T-helper 2 cell treated with Interferon-gamma antibody and Interleukin-4, amounts not matched to agents 5 μg/mL and 100 μg/mL, for 36 hours (primary cell): ENCODE measurements at regions not wholly inside any gene's neighbourhood (a gene's known extent, or its start where the extent isn't known, plus 50 kb on each side); places are given as distances from the start of the nearest gene placed in this dataset.
"Not testable (repeated sequence)": the region's sequence is repeated elsewhere in the genome, so short reads cannot be mapped to it uniquely, and the experiment has no call there.

Source experiments
- DNase-seq: peaks from one replicate; pipeline ENCODE4 v3.0.0; 2021; ENCODE audit warnings: low spot score
- H3K27ac Mint-ChIP-seq: one replicate; pipeline ENCODE4 v1.8.0; 2021; ENCODE audit warnings: mild to moderate bottlenecking, mixed read lengths
- H3K27me3 Mint-ChIP-seq: one replicate; pipeline ENCODE4 v1.8.0; 2021; ENCODE audit warnings: low read depth, mixed read lengths
- H3K36me3 Mint-ChIP-seq: one replicate; pipeline ENCODE4 v1.8.0; 2021; ENCODE audit warnings: low read depth, mixed read lengths
- H3K4me1 Mint-ChIP-seq: one replicate; pipeline ENCODE4 v1.8.0; 2021; ENCODE audit warnings: low read depth, mixed read lengths
- H3K4me3 Mint-ChIP-seq: one replicate; pipeline ENCODE4 v1.8.0; 2022; ENCODE audit warnings: mild to moderate bottlenecking, moderate library complexity, mixed read lengths
- H3K9me3 Mint-ChIP-seq: one replicate; pipeline ENCODE4 v1.8.0; 2021; ENCODE audit warnings: mixed read lengths

- Mint-ChIP-seq H3K4me1 (no peaks in the 10 kb centered on the region), H3K9me3 (no peaks in the 10 kb centered on the region), H3K27ac (no peak overlapping the region), H3K27me3 (no peaks in the 10 kb centered on the region), H3K36me3 (no peaks in the 10 kb centered on the region), H3K4me3 (no peak overlapping the region)
- no peak for DNase-seq
These were observed 192.8 kb upstream of the TTC14 start for GRCh38 chr3:180409170-180409569.

DNA sequence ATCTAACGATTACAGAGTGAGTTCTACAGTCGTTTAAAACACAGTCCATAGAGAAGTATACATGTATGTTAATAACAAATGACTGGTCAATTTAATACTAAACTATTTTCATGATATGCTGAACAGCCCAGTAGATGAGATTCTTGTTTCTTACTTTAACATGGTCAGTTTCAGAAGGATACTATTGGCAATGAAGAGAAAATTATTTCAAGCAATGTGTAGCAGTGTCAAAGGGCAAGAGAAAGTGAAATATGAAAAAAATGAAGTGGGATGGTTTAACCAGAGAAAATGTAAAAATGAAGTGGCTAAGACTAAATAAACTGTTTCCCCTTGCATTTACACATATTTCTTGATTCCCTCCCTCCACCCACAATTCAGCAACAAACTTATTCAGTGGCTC lies 192.1 kb upstream of the TTC14 start:
- H3K4me1 Mint-ChIP-seq, result no peaks in the 10 kb centered on the region
- H3K4me3 Mint-ChIP-seq, result no peak overlapping the region
- no peaks in the 10 kb centered on the region for H3K9me3 Mint-ChIP-seq
- no peaks in the 10 kb centered on the region for H3K27me3 Mint-ChIP-seq
- no peaks in the 10 kb centered on the region for H3K36me3 Mint-ChIP-seq
- H3K27ac Mint-ChIP-seq, result no peak overlapping the region
- DNase-seq, result no peak

- Mint-ChIP-seq H3K4me1 (no peaks in the 10 kb centered on the region), H3K27me3 (no peaks in the 10 kb centered on the region), H3K9me3 (no peaks in the 10 kb centered on the region), H3K27ac (no peak overlapping the region), H3K4me3 (no peak overlapping the region), H3K36me3 (no peaks in the 10 kb centered on the region)
- no peak for DNase-seq
These were observed 187.8 kb upstream of the TTC14 start for GRCh38 chr3:180414157-180414556.

DNA sequence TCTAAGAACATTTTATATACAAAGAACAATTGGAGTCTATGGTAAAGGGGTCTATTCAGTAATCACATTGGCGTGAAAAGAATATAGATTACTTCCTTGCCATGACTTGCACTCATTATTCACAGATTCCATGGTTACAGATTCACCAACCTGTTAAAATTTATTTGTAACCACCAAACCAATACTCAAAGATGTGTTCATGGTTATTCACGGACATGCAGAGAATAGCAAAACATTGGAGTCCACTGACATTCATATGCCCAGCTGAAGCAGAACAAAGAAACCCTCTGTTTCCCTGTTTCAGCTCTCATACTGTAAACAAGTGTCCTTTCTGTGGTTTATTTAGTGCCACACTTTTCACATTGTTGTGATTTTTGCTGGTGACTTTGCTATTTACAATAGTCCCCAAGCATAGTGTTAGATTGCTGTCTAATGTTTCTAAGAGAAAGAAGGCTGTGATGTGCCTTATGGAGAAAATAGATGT lies 185.8 kb upstream of the TTC14 start:
- H3K4me1 Mint-ChIP-seq, result no peaks in the 10 kb centered on the region
- DNase-seq, result no peak
- H3K9me3 Mint-ChIP-seq, result no peaks in the 10 kb centered on the region
- H3K4me3 Mint-ChIP-seq, result no peak overlapping the region
- H3K27ac Mint-ChIP-seq, result no peak overlapping the region
- H3K36me3 Mint-ChIP-seq, result no peaks in the 10 kb centered on the region
- no peaks in the 10 kb centered on the region for H3K27me3 Mint-ChIP-seq

- H3K27me3 Mint-ChIP-seq, result no peaks in the 10 kb centered on the region
- no peaks in the 10 kb centered on the region for H3K4me1 Mint-ChIP-seq
- no peak for DNase-seq
- no peak overlapping the region for H3K4me3 Mint-ChIP-seq
- no peak overlapping the region for H3K27ac Mint-ChIP-seq
- no peaks in the 10 kb centered on the region for H3K9me3 Mint-ChIP-seq
- H3K36me3 Mint-ChIP-seq, result no peaks in the 10 kb centered on the region
These were observed 184.7 kb upstream of the TTC14 start for GRCh38 chr3:180417241-180417640.

- no peaks in the 10 kb centered on the region for H3K27me3 Mint-ChIP-seq
- no peak overlapping the region for H3K4me3 Mint-ChIP-seq
- no peak overlapping the region for H3K27ac Mint-ChIP-seq
These were observed 181.9 kb upstream of the TTC14 start for GRCh38 chr3:180420016-180420415.

GRCh38 chr3:180420804-180421203 lies 181.2 kb upstream of the TTC14 start:
- no peaks in the 10 kb centered on the region for H3K36me3 Mint-ChIP-seq
- peaks cover 7% of the 10 kb centered on the region for H3K9me3 Mint-ChIP-seq
- no peaks in the 10 kb centered on the region for H3K4me1 Mint-ChIP-seq
- no peaks in the 10 kb centered on the region for H3K27me3 Mint-ChIP-seq
- DNase-seq, result no peak
- H3K4me3 Mint-ChIP-seq, result no peak overlapping the region
- H3K27ac Mint-ChIP-seq, result no peak overlapping the region

More at GRCh38 chr3:180420016-180420415, 181.9 kb upstream of the TTC14 start:
- H3K9me3 Mint-ChIP-seq, result peaks cover 7% of the 10 kb centered on the region
- no peak for DNase-seq
- no peaks in the 10 kb centered on the region for H3K36me3 Mint-ChIP-seq
- no peaks in the 10 kb centered on the region for H3K4me1 Mint-ChIP-seq

DNA sequence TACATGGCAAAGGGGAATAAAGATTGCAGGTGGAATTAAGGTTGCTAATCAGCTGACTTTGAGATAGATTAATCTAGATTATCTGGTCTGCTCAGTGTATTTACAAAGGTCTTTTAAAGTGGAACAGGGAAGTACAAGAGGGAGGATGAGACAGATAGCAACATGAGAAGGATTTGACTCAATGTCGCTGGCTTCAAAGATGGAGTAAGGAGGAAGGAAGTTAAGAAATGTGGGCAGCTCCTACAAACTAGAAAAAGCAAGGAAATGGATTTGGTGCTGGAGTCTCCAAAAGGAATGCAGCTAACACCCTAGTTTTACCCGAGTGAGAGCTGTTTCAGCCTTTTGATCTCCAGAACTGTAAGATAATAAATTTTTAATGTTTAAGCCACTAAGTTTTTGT lies 180.7 kb upstream of the TTC14 start:
- H3K9me3 Mint-ChIP-seq, result peaks cover 7% of the 10 kb centered on the region
- H3K4me1 Mint-ChIP-seq, result no peaks in the 10 kb centered on the region
- no peaks in the 10 kb centered on the region for H3K27me3 Mint-ChIP-seq
- no peak for DNase-seq
- H3K4me3 Mint-ChIP-seq, result no peak overlapping the region
- no peaks in the 10 kb centered on the region for H3K36me3 Mint-ChIP-seq
- H3K27ac Mint-ChIP-seq, result no peak overlapping the region

- no peaks in the 10 kb centered on the region for H3K36me3 Mint-ChIP-seq
- H3K9me3 Mint-ChIP-seq, result peaks cover 7% of the 10 kb centered on the region
- no peaks in the 10 kb centered on the region for H3K27me3 Mint-ChIP-seq
- no peak overlapping the region for H3K27ac Mint-ChIP-seq
- no peak overlapping the region for H3K4me3 Mint-ChIP-seq
- H3K4me1 Mint-ChIP-seq, result no peaks in the 10 kb centered on the region
- no peak for DNase-seq
These were observed 180.2 kb upstream of the TTC14 start for GRCh38 chr3:180421721-180422120.

DNA sequence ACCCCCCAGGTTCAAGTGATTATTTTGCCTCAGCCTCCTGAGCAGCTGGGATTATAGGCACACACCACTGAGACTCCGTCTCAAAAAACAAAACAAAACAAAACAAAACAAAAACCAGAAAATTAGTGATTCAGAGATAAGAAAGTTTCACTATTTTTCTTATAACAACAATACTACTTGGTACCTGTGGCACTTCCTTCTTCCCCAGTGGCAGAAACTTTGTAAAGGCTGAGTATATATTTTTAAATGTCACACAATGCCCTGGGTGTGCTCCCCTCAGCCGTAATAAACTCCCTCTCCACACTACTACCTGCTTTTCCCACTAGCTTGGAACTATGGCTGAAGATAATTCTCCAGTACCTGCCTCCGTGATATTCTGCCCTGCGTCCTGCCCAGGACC lies 177.7 kb upstream of the TTC14 start:
- not testable (repeated sequence) for H3K27ac Mint-ChIP-seq, H3K27me3 Mint-ChIP-seq, H3K4me1 Mint-ChIP-seq, H3K4me3 Mint-ChIP-seq, H3K36me3 Mint-ChIP-seq, DNase-seq
- peaks cover 12% of the 10 kb centered on the region for H3K9me3 Mint-ChIP-seq

DNA sequence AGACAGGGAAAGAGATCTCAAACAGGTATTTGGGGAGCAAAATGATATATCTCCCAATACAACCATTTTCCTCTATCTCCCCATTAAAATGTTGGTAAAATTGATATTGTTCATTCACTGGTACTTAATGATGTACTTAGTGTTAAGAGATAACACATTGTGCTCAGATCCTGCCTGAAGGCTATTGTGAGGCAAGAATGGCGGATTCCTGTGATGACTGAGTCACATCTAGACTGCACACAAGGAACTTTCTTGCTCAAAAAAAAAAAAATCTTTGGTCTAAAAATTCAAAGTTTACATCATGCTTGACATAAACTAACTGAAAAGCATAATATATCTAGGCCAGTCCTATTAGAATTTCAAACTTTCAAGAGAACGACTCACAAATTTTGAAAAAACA lies 171.1 kb upstream of the TTC14 start:
- no peaks in the 10 kb centered on the region for H3K4me1 Mint-ChIP-seq
- peaks cover 17% of the 10 kb centered on the region for H3K9me3 Mint-ChIP-seq
- H3K4me3 Mint-ChIP-seq, result no peak overlapping the region

DNA sequence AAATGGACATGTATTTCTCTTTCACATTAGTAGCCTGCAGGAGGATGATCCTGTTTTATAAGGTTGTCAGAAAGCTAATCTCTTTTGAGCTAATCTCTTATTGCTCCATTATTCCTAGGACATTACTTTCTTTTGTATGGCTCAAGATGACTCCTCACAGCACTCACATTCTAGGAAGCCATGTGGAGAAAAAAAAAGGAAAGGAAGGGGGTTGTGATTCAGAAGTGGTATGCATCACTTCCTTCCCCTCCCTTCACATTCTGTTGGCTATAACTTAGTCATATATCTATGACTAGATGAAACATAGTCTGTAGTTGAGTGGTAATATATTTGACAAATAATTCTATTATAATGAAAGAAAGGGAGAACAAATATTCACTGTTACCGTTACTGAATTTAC lies 168.8 kb upstream of the TTC14 start:
- Mint-ChIP-seq H3K9me3 (peaks cover 17% of the 10 kb centered on the region), H3K4me3 (no peak overlapping the region), H3K27ac (no peak overlapping the region), H3K36me3 (no peaks in the 10 kb centered on the region), H3K27me3 (no peaks in the 10 kb centered on the region), H3K4me1 (no peaks in the 10 kb centered on the region)
- no peak for DNase-seq

More for the DNA sequence above, 171.1 kb upstream of the TTC14 start:
- no peaks in the 10 kb centered on the region for H3K27me3 Mint-ChIP-seq
- no peak overlapping the region for H3K27ac Mint-ChIP-seq
- no peaks in the 10 kb centered on the region for H3K36me3 Mint-ChIP-seq
- no peak for DNase-seq

GRCh38 chr3:180447136-180447535 lies 154.8 kb upstream of the TTC14 start:
- Mint-ChIP-seq H3K27ac (no peak overlapping the region), H3K9me3 (no peaks in the 10 kb centered on the region), H3K27me3 (no peaks in the 10 kb centered on the region), H3K4me3 (no peak overlapping the region), H3K4me1 (no peaks in the 10 kb centered on the region), H3K36me3 (no peaks in the 10 kb centered on the region)
- DNase-seq, result no peak

DNA sequence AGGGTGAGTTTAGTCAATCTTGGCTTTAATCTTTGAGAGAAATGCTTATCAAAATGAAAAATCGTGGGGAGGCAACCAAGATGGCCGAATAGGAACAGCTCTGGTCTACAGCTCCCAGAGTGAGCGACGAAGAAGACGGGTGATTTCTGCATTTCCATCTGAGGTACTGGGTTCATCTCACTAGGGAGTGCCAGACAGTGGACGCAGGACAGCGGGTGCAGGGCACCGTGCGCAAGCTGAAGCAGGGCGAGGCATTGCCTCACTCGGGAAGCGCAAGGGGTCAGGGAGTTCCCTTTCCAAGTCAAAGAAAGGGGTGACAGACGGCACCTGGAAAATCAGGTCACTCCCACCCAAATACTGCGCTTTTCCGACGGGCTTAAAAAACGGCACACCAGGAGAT lies 153.6 kb upstream of the TTC14 start:
- not testable (repeated sequence) for H3K9me3 Mint-ChIP-seq, H3K4me1 Mint-ChIP-seq, H3K27ac Mint-ChIP-seq, H3K4me3 Mint-ChIP-seq, DNase-seq, H3K27me3 Mint-ChIP-seq, H3K36me3 Mint-ChIP-seq

DNA sequence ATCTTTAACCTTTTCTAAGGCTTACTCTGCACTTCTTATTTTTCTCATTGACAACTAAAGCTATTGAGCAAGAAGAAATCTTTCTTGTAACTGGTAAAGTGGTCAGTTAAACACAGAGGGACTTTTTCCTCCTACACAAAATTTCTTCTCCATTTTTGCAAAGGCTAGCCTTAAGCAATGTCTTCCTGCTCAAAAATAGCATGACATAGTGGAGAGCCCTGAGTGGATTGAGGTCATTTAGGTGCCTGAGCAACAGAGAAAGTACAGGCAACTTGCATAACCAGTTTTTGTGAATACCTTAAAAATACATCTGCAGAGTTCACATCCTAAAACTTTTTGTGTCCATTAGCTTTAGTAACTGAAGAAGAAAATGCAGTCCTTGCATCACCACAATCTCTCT lies 144.7 kb upstream of the TTC14 start:
- H3K9me3 Mint-ChIP-seq, result peaks cover 3% of the 10 kb centered on the region
- no peaks in the 10 kb centered on the region for H3K27me3 Mint-ChIP-seq
- H3K4me1 Mint-ChIP-seq, result no peaks in the 10 kb centered on the region
- H3K4me3 Mint-ChIP-seq, result no peak overlapping the region
- no peak overlapping the region for H3K27ac Mint-ChIP-seq
- DNase-seq, result no peak
- H3K36me3 Mint-ChIP-seq, result no peaks in the 10 kb centered on the region
